ENCODE measurements at regions not wholly inside any gene's neighbourhood (a gene's known extent, or its start where the extent isn't known, plus 50 kb on each side); places are given as distances from the start of the nearest gene placed in this dataset.
"Not testable (repeated sequence)": the region's sequence is repeated elsewhere in the genome, so short reads cannot be mapped to it uniquely, and the experiment has no call there.

- not testable (repeated sequence) for TF ChIP-seq CTCF, EZH2, EZH2phosphoT487 (IDR thresholded peaks at IDR 0.05)
These were observed 149.0 kb downstream of the LAT start for GRCh38 chr16:29133681-29134430.
